SK-N-SH treated with all-trans-retinoic acid at 6 μM for 48 hours (cell line): ENCODE measurements at regions not wholly inside any gene's neighbourhood (a gene's known extent, or its start where the extent isn't known, plus 50 kb on each side); places are given as distances from the start of the nearest gene placed in this dataset.
"Not testable (repeated sequence)": the region's sequence is repeated elsewhere in the genome, so short reads cannot be mapped to it uniquely, and the experiment has no call there.

Experiments
- ATAC-seq: fragments of 200-7000 bp; cut with Tn5 transposase; 3 replicates; pipeline ENCODE4 v1.9.1; 2020; ENCODE audit warnings: mild to moderate bottlenecking, moderate library complexity
- ARNTL ChIP-seq: fragments of 450-650 bp; formaldehyde crosslinking; IDR thresholded peaks from 2 replicates; pipeline ENCODE4 v1.5.0; 2020; ENCODE audit warnings: low read depth, mild to moderate bottlenecking, moderate library complexity, borderline replicate concordance
- CREB5 ChIP-seq: fragments of 250-450 bp; sonication (Bioruptor Pico); IDR thresholded peaks from 2 replicates; pipeline ENCODE4 v1.5.1; 2020; ENCODE audit warnings: low read depth, mild to moderate bottlenecking, moderate library complexity
- CSDC2 ChIP-seq: fragments of 250-450 bp; sonication (Bioruptor Pico); IDR thresholded peaks from 2 replicates; pipeline ENCODE4 v1.5.0; 2020; ENCODE audit warnings: mild to moderate bottlenecking, moderate library complexity
- CSRNP3 ChIP-seq: fragments of 250-450 bp; sonication (Bioruptor Pico); IDR thresholded peaks from 2 replicates; pipeline ENCODE4 v1.5.1; 2021; ENCODE audit warnings: mild to moderate bottlenecking, moderate library complexity
- ESRRG ChIP-seq: fragments of 250-450 bp; sonication (Bioruptor Pico); IDR thresholded peaks from 2 replicates; pipeline ENCODE4 v1.6.1; 2021; ENCODE audit warnings: mild to moderate bottlenecking
- GLIS3 ChIP-seq: fragments of 250-450 bp; sonication (Bioruptor Pico); IDR thresholded peaks from 2 replicates; pipeline ENCODE4 v1.5.0; 2020; ENCODE audit warnings: mild to moderate bottlenecking, moderate library complexity
- ISL1 ChIP-seq: fragments of 250-450 bp; sonication (Bioruptor Pico); IDR thresholded peaks from 2 replicates; pipeline ENCODE4 v2.1.2; 2022; ENCODE audit warnings: mild to moderate bottlenecking, moderate library complexity
- OSR1 ChIP-seq: fragments of 250-450 bp; sonication (Bioruptor Pico); IDR thresholded peaks from 2 replicates; pipeline ENCODE4 v1.8.0; 2022; ENCODE audit warnings: moderate library complexity, mild to moderate bottlenecking, inconsistent platforms
- PATZ1 ChIP-seq: fragments of 250-450 bp; sonication (Bioruptor Pico); IDR thresholded peaks from 2 replicates; pipeline ENCODE4 v1.8.0; 2020; ENCODE audit warnings: mild to moderate bottlenecking, moderate library complexity, borderline replicate concordance
- PPARA ChIP-seq: fragments of 250-450 bp; sonication (Bioruptor Pico); IDR thresholded peaks from 2 replicates; pipeline ENCODE4 v1.5.0; 2020; ENCODE audit warnings: mild to moderate bottlenecking, borderline replicate concordance
- RARB ChIP-seq: fragments of 250-450 bp; sonication (Bioruptor Pico); IDR thresholded peaks from 2 replicates; pipeline ENCODE4 v1.8.0; 2021; ENCODE audit warnings: mild to moderate bottlenecking, moderate library complexity
- SNAI2 ChIP-seq: fragments of 250-450 bp; sonication (Bioruptor Pico); IDR thresholded peaks from 2 replicates; pipeline ENCODE4 v1.5.0; 2020; ENCODE audit warnings: mild to moderate bottlenecking, moderate library complexity
- TCF4 ChIP-seq: fragments of 250-450 bp; sonication (Bioruptor Pico); IDR thresholded peaks from 2 replicates; pipeline ENCODE4 v1.8.0; 2021; ENCODE audit warnings: mild to moderate bottlenecking, moderate library complexity, borderline replicate concordance
- TOX ChIP-seq: fragments of 250-450 bp; sonication (Bioruptor Pico); IDR thresholded peaks from 2 replicates; pipeline ENCODE4 v1.8.0; 2021; ENCODE audit warnings: mild to moderate bottlenecking, moderate library complexity, borderline replicate concordance
- TSHZ2 ChIP-seq: fragments of 250-450 bp; sonication (Bioruptor Pico); IDR thresholded peaks from 2 replicates; pipeline ENCODE4 v1.5.0; 2020; ENCODE audit warnings: mild to moderate bottlenecking, moderate library complexity
- ZC3H10 ChIP-seq: fragments of 250-450 bp; sonication (Bioruptor Pico); IDR thresholded peaks from 2 replicates; pipeline ENCODE4 v1.5.1; 2021; ENCODE audit warnings: mild to moderate bottlenecking, moderate library complexity
- ZFP3 ChIP-seq: fragments of 250-450 bp; sonication (Bioruptor Pico); IDR thresholded peaks from 2 replicates; pipeline ENCODE4 v1.5.0; 2020; ENCODE audit warnings: mild to moderate bottlenecking, moderate library complexity
- ZFP30 ChIP-seq: fragments of 450-650 bp; formaldehyde crosslinking; IDR thresholded peaks from 2 replicates; pipeline ENCODE4 v1.5.0; 2022; ENCODE audit warnings: mild to moderate bottlenecking, moderate library complexity
- ZNF565 ChIP-seq: fragments of 450-650 bp; formaldehyde crosslinking; conservative IDR thresholded peaks from 2 replicates; pipeline ENCODE4 v1.5.0; 2020; ENCODE audit warnings: low read depth, mild to moderate bottlenecking, moderate library complexity
- ZNF70 ChIP-seq: fragments of 450-650 bp; formaldehyde crosslinking; IDR thresholded peaks from 2 replicates; pipeline ENCODE4 v1.5.0; 2020; ENCODE audit warnings: mild to moderate bottlenecking, moderate library complexity
- ZNF8 ChIP-seq: fragments of 450-650 bp; formaldehyde crosslinking; IDR thresholded peaks from 2 replicates; pipeline ENCODE4 v1.5.0; 2020; ENCODE audit warnings: mild to moderate bottlenecking, moderate library complexity

- ATAC-seq: no peak
- TF ChIP-seq ZFP30 (CRISPR knock-in tag) (no peak), ZFP3 (CRISPR knock-in tag) (no peak), ZNF8 (CRISPR knock-in tag) (no peak), ISL1 (peak; percentile 61), ZNF70 (no peak), ESRRG (CRISPR knock-in tag) (no peak), ZC3H10 (CRISPR knock-in tag) (no peak), SNAI2 (CRISPR knock-in tag) (no peak), CSRNP3 (CRISPR knock-in tag) (no peak)
Observed at GRCh38 chr4:30553706-30554105, 166.5 kb upstream of the PCDH7 start.

- no peak for ATAC-seq
- no peak for TF ChIP-seq CSDC2 (CRISPR knock-in tag)
- TF ChIP-seq TOX: no peak
- no peak for TF ChIP-seq SNAI2 (CRISPR knock-in tag)
- no peak for TF ChIP-seq PATZ1 (CRISPR knock-in tag)
- no peak for TF ChIP-seq GLIS3
- TF ChIP-seq ARNTL (CRISPR knock-in tag): no peak
- no peak for TF ChIP-seq ZC3H10 (CRISPR knock-in tag)
- no peak for TF ChIP-seq PPARA (CRISPR knock-in tag)
- TF ChIP-seq ESRRG (CRISPR knock-in tag): no peak
- no peak for TF ChIP-seq ZNF565 (CRISPR knock-in tag)
- TF ChIP-seq CREB5 (CRISPR knock-in tag): no peak
Observed at GRCh38 chr4:30555775-30556174, 164.4 kb upstream of the PCDH7 start.

DNA sequence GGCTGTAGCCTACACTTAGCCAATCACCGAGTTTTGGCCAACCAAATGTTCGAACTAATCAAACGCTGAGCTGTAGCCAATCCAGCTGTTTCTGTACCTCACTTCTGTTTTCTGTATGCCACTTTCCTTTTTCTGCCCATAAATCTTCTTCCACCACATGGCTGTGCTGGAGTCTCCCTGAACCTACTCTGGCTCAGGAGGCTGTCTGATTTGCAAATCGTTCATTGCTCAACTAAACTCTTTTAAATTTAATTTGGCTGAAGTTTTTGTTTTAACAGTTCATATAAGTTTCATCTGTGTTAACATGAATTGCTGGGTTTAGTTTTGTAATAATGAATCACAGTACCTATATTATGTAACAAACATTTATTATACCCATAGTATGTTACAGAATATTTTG lies 160.7 kb upstream of the PCDH7 start:
- ATAC-seq: no peak
- no peak for TF ChIP-seq ZNF8 (CRISPR knock-in tag)

DNA sequence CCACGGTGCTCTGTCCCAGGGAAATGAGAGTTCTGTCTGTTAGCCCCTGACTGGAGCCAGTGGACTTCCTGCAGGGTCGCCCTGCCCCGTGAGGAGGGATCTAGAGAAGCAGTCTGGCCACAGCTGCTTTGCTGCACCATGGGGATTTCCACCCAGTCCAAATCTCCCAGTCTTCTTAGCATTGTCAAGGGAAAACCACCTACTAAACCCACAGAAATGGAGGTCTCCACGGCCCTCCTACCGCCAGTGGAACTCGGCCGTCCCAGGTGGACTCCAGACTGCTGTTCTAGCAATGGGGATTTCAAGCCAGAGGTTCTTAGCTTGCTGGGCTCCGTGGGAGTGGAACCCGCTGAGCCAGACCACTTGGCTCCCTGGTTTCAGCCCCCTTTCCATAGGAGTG lies 133.3 kb upstream of the PCDH7 start:
- no peak for ATAC-seq
- TF ChIP-seq OSR1 (CRISPR knock-in tag): no peak
- no peak for TF ChIP-seq SNAI2 (CRISPR knock-in tag)
- TF ChIP-seq RARB (CRISPR knock-in tag): no peak
- TF ChIP-seq TOX: no peak
- no peak for TF ChIP-seq CSRNP3 (CRISPR knock-in tag)
- TF ChIP-seq ARNTL (CRISPR knock-in tag): no peak
- TF ChIP-seq TCF4 (CRISPR knock-in tag): no peak
- no peak for TF ChIP-seq ZNF70
- no peak for TF ChIP-seq GLIS3
- TF ChIP-seq CREB5 (CRISPR knock-in tag): no peak
- TF ChIP-seq TSHZ2: no peak
- no peak for TF ChIP-seq PATZ1 (CRISPR knock-in tag)
- TF ChIP-seq ZC3H10 (CRISPR knock-in tag): no peak
- no peak for TF ChIP-seq ISL1
- no peak for TF ChIP-seq PPARA (CRISPR knock-in tag)

DNA sequence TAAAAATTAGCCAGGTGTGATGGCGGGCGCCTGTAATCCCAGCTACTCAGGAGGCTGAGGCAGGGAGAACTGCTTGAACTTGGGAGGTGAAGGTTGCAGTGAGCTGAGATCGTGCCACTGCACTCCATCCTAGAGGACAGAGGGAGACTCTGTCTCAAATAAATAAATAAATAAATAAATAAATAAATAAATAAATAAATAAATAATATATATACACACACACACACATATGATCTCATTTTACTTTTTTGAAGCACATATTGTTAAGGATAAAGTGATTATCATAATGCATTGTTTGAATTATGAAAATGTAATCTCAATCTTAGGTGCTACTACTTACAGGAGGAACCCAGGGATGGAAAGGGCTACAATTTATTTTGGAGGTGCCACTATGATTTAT lies 130.5 kb upstream of the PCDH7 start:
- not testable (repeated sequence) for ATAC-seq
